Vagina (tissue), 2 donors: ENCODE measurements at regions not wholly inside any gene's neighbourhood (a gene's known extent, or its start where the extent isn't known, plus 50 kb on each side); places are given as distances from the start of the nearest gene placed in this dataset.
A peak's percentile ranks its signal among the peaks of the same experiment; 100 is the strongest.

Source experiments
- POLR2A ChIP-seq, 2 donors: fragments of 450-650 bp; IDR thresholded peaks; one replicate each; pipeline ENCODE4 v1.6.1; 2017; ENCODE audit warnings: antibody characterized with exemption in 2 of 2, mild to moderate bottlenecking in 2 of 2, moderate library complexity in 2 of 2
- POLR2AphosphoS5 ChIP-seq, 2 donors: sonication (generic); formaldehyde crosslinking; IDR thresholded peaks; one replicate each; pipeline ENCODE4 v1.9.0; 2017; ENCODE audit warnings: antibody characterized with exemption in 2 of 2, mild to moderate bottlenecking in 2 of 2, low read depth in 1 of 2; ENCODE audit not compliant: insufficient read depth in 1 of 2
- TF ChIP-seq, protein P1 (sequence below), 3 experiments: fragments of 450-650 bp in 2 of 3; fragments of 200-600 bp in 1 of 3; sonication (generic) in 1 of 3; IDR thresholded peaks; one replicate each; pipeline ENCODE4 v1.5.1; 2017 to 2019; ENCODE audit warnings: antibody characterized with exemption in 3 of 3, mild to moderate bottlenecking in 2 of 3, moderate library complexity in 2 of 3

DNA sequence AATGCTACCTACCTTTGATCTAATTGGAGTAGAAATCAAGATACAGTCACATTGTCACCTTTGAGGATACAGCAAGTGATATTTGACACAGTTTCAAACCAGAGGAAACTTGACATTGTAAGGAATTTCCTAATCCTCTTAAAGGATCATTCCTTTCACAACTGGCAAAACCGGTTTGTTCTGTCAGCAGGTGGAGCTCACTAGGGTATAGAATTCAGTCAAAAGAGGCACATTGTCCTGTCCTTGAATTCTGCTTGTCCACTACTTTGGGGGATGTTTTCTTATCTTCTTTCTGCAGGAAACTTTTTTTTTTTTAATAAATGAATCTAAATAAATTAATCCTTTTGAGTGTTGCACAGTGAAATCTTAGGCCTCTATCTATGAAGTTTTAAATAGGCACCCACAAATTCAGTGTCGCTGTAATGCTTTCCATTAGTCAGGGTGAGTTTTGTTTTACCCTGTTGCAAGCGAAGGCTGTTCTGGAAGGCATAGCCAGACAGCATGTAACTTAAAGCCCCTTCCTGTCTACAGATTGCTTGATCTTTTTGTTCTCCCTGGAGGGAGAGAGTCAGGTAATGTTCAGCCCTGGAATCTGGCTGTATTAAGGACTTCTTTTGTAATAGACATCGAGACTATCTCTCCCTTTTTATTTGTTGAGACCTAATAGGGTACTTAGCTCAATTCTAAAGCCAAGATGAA is 285.0 kb upstream of the RGS6 start:
- TF ChIP-seq, protein P1, sequence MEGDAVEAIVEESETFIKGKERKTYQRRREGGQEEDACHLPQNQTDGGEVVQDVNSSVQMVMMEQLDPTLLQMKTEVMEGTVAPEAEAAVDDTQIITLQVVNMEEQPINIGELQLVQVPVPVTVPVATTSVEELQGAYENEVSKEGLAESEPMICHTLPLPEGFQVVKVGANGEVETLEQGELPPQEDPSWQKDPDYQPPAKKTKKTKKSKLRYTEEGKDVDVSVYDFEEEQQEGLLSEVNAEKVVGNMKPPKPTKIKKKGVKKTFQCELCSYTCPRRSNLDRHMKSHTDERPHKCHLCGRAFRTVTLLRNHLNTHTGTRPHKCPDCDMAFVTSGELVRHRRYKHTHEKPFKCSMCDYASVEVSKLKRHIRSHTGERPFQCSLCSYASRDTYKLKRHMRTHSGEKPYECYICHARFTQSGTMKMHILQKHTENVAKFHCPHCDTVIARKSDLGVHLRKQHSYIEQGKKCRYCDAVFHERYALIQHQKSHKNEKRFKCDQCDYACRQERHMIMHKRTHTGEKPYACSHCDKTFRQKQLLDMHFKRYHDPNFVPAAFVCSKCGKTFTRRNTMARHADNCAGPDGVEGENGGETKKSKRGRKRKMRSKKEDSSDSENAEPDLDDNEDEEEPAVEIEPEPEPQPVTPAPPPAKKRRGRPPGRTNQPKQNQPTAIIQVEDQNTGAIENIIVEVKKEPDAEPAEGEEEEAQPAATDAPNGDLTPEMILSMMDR (IDR thresholded peaks at IDR 0.05): no peak
- no peak for TF ChIP-seq POLR2A (IDR thresholded peaks at IDR 0.05)
- TF ChIP-seq POLR2AphosphoS5 (IDR thresholded peaks at IDR 0.05; ENCODE audit: insufficient read depth in 1 of 2, low read depth in 1 of 2): peak in 1 of 2 donors; percentile 33
